ENCODE measurements at regions not wholly inside any gene's neighbourhood (a gene's known extent, or its start where the extent isn't known, plus 50 kb on each side); places are given as distances from the start of the nearest gene placed in this dataset.

GRCh38 chr3:34942256-34942655, 697.1 kb upstream of the ARPP21 start (continued):
- no peak for TF ChIP-seq MXD4 (CRISPR knock-in tag; IDR thresholded peaks at IDR 0.05; ENCODE audit: borderline replicate concordance)
- no peak for TF ChIP-seq SP1 (CRISPR knock-in tag; conservative IDR thresholded peaks at IDR 0.05)
- no peak for TF ChIP-seq ZBTB43 (CRISPR knock-in tag; IDR thresholded peaks at IDR 0.05)
- TF ChIP-seq ESRRA (CRISPR knock-in tag; IDR thresholded peaks at IDR 0.05; ENCODE audit: borderline replicate concordance) = no peak
- TF ChIP-seq MAX (CRISPR knock-in tag; IDR thresholded peaks at IDR 0.05) = no peak

GRCh38 chr3:34947834-34948233, 691.5 kb upstream of the ARPP21 start:
- DNase-seq (ENCODE audit: low spot score) (no peak), ATAC-seq (no peak)
- H3K27me3 Mint-ChIP-seq (ENCODE audit: low read depth) = no peaks in the 10 kb centered on the region
- H3K27ac Mint-ChIP-seq = no peak overlapping the region
- TF ChIP-seq KAT7 (CRISPR knock-in tag; IDR thresholded peaks at IDR 0.05; ENCODE audit: borderline replicate concordance) (no peak), NR3C1 (CRISPR knock-in tag; conservative IDR thresholded peaks at IDR 0.05; ENCODE audit: low read depth) (no peak), TEAD1 (CRISPR knock-in tag; IDR thresholded peaks at IDR 0.05) (no peak), ATF1 (CRISPR knock-in tag; IDR thresholded peaks at IDR 0.05) (no peak), FOXP4 (CRISPR knock-in tag; IDR thresholded peaks at IDR 0.05) (no peak), ZNF423 (CRISPR knock-in tag; IDR thresholded peaks at IDR 0.05) (no peak), ESRRA (CRISPR knock-in tag; IDR thresholded peaks at IDR 0.05; ENCODE audit: borderline replicate concordance) (no peak), GTF2I (CRISPR knock-in tag; conservative IDR thresholded peaks at IDR 0.05) (no peak), ZNF512 (CRISPR knock-in tag; IDR thresholded peaks at IDR 0.05; ENCODE audit: borderline replicate concordance) (no peak), ELF4 (CRISPR knock-in tag; IDR thresholded peaks at IDR 0.05; ENCODE audit: low read depth) (no peak), ZNF317 (CRISPR knock-in tag; IDR thresholded peaks at IDR 0.05; ENCODE audit: borderline replicate concordance, low read depth) (no peak), NR1H2 (CRISPR knock-in tag; IDR thresholded peaks at IDR 0.05) (no peak), ZNF532 (CRISPR knock-in tag; IDR thresholded peaks at IDR 0.05; ENCODE audit: borderline replicate concordance) (no peak), RORB (CRISPR knock-in tag; IDR thresholded peaks at IDR 0.05) (no peak), ZNF263 (CRISPR knock-in tag; IDR thresholded peaks at IDR 0.05; ENCODE audit: low read depth) (no peak), MLX (CRISPR knock-in tag; IDR thresholded peaks at IDR 0.05) (no peak), ZNF232 (CRISPR knock-in tag; IDR thresholded peaks at IDR 0.05) (no peak), PRDM15 (CRISPR knock-in tag; IDR thresholded peaks at IDR 0.05) (no peak)
- H3K36me3 Mint-ChIP-seq = no peaks in the 10 kb centered on the region
- ChIA-PET CTCF (no interaction called here), POLR2A (no interaction called here)
- no peaks in the 10 kb centered on the region for H3K4me1 Mint-ChIP-seq
- H3K9me3 Mint-ChIP-seq = peaks cover 10% of the 10 kb centered on the region; the same call in 1 of the 2 replicates
- H3K4me3 Mint-ChIP-seq = no peak overlapping the region

All from WTC11 (cell line).